Sigmoid colon (tissue), 6 donors: ENCODE measurements at regions not wholly inside any gene's neighbourhood (a gene's known extent, or its start where the extent isn't known, plus 50 kb on each side); places are given as distances from the start of the nearest gene placed in this dataset.

ENCODE experiments used
- DNase-seq: peaks from one replicate; pipeline ENCODE4 v3.0.0-alpha.2; 2019
- H3K27ac ChIP-seq, 4 donors: fragments of 200-600 bp; sonication (generic); one replicate each; pipeline ENCODE4 v1.5.1; 2016 to 2019; ENCODE audit warnings: mild to moderate bottlenecking in 1 of 4
- H3K27me3 ChIP-seq, 3 donors: fragments of 200-600 bp; sonication (generic); one replicate each; pipeline ENCODE4 v1.5.1; 2019; ENCODE audit warnings: mild to moderate bottlenecking in 1 of 3
- H3K36me3 ChIP-seq, 4 donors: fragments of 200-600 bp; sonication (generic); one replicate each; pipeline ENCODE4 v1.5.1; 2016 to 2019
- H3K4me1 ChIP-seq, 4 donors: fragments of 200-600 bp; sonication (generic); one replicate each; pipeline ENCODE4 v1.5.1; 2017 to 2019
- H3K4me3 ChIP-seq, 4 donors: fragments of 200-600 bp; sonication (generic); one replicate each; pipeline ENCODE4 v1.5.1; 2017 to 2019; ENCODE audit warnings: mild to moderate bottlenecking in 2 of 4, moderate library complexity in 1 of 4
- H3K9me3 ChIP-seq, 4 donors: fragments of 200-600 bp in 3 of 4; sonication (generic) in 3 of 4; one replicate each; pipeline versions ENCODE4 v1.5.1 to v1.6.1; 2013 to 2019
- CTCF ChIP-seq, 4 experiments: fragments of 450-650 bp in 3 of 4; fragments of 200-600 bp in 1 of 4; IDR thresholded peaks; one replicate each; pipeline ENCODE4 v1.5.1; 2016 to 2019; ENCODE audit warnings: antibody characterized with exemption in 4 of 4, mild to moderate bottlenecking in 3 of 4, moderate library complexity in 2 of 4
- EP300 ChIP-seq, 4 donors: sonication (generic); formaldehyde crosslinking; IDR thresholded peaks; one replicate each; pipeline ENCODE4 v1.6.1; 2017; ENCODE audit warnings: antibody characterized with exemption in 4 of 4
- POLR2A ChIP-seq, 2 donors: fragments of 450-650 bp; IDR thresholded peaks; one replicate each; pipeline ENCODE4 v1.6.1; 2016; ENCODE audit warnings: antibody characterized with exemption in 2 of 2, mild to moderate bottlenecking in 2 of 2, moderate library complexity in 2 of 2
- POLR2AphosphoS5 ChIP-seq, 4 donors: sonication (generic); formaldehyde crosslinking; IDR thresholded peaks; one replicate each; pipeline ENCODE4 v1.6.1; 2017; ENCODE audit warnings: antibody characterized with exemption in 4 of 4
- WGBS, 2 donors: extraction: QIAGEN DNeasy Blood & Tissue Kit; methylation state at CpG; one replicate each; pipeline ENCODE4 v1.1.7; 2013; 5-methylcytosine and 5-hydroxymethylcytosine counted together
- intact Hi-C: fragments of 100-400 bp; cut with DNase I; formaldehyde crosslinking; loops from one replicate; pipeline ENCODE4 v1.15.1; 2023
- donor health status: healthy with polysubstance abuse.
- donor health status: healthy.

GRCh38 chr12:125214289-125214688, 149.1 kb downstream of the AACS start:
- no peak overlapping the region for H3K27ac ChIP-seq
- DNase-seq, result no peak
- peaks cover 0 to 1% (median 0%) of the 10 kb centered on the region in 3 donors for H3K27me3 ChIP-seq
- H3K9me3 ChIP-seq, result no peaks in the 10 kb centered on the region
- H3K36me3 ChIP-seq, result no peaks in the 10 kb centered on the region
- intact Hi-C loops, result no loop called here
- 77 to 79% methylated on average over 5 of the region's 5 CpGs for WGBS, 2 donors
- H3K4me1 ChIP-seq, result no peaks in the 10 kb centered on the region
- TF ChIP-seq POLR2AphosphoS5 (IDR thresholded peaks at IDR 0.05) (no peak), CTCF (IDR thresholded peaks at IDR 0.05) (no peak), EP300 (IDR thresholded peaks at IDR 0.05) (no peak), POLR2A (IDR thresholded peaks at IDR 0.05) (no peak)
- no peak overlapping the region for H3K4me3 ChIP-seq

DNA sequence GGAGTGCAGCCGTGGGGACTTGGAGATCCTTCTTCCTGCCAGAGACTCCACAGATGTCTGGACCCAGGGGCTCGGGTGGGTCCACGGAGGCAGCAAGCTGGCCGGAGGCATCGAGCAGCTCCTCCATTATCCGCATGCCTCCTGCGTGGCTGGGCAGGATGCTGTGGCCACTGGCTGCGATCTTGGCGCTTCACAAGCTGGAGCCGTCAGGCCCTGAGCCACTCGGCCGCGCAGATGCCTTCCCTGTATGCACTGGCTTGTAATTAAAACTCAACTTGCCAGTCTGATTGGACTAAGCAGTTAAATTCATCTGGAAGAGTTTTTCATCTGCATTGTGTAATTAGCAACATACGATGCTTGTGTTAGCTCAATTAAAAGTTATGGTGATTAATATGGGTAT, 151.5 kb downstream of the AACS start:
- Histone ChIP-seq H3K9me3 (no peaks in the 10 kb centered on the region), H3K36me3 (no peaks in the 10 kb centered on the region), H3K27ac (no peak overlapping the region), H3K4me3 (no peak overlapping the region), H3K4me1 (no peaks in the 10 kb centered on the region), H3K27me3 (peaks cover 0 to 13% (median 0%) of the 10 kb centered on the region in 3 donors)
- intact Hi-C loops, result no loop called here
- no peak for DNase-seq
- WGBS, 2 donors, result 84 to 85% methylated on average over 14 of the region's 14 CpGs
- no peak for TF ChIP-seq CTCF (IDR thresholded peaks at IDR 0.05)
- no peak for TF ChIP-seq EP300 (IDR thresholded peaks at IDR 0.05)
- no peak for TF ChIP-seq POLR2A (IDR thresholded peaks at IDR 0.05)

- TF ChIP-seq EP300 (IDR thresholded peaks at IDR 0.05) (no peak), POLR2A (IDR thresholded peaks at IDR 0.05) (no peak), CTCF (IDR thresholded peaks at IDR 0.05) (no peak), POLR2AphosphoS5 (IDR thresholded peaks at IDR 0.05) (no peak)
- H3K36me3 ChIP-seq, result no peaks in the 10 kb centered on the region
- H3K27me3 ChIP-seq, result peaks cover 0 to 13% (median 0%) of the 10 kb centered on the region in 3 donors
- no peak overlapping the region for H3K27ac ChIP-seq
- H3K4me1 ChIP-seq, result no peaks in the 10 kb centered on the region
- no peak for DNase-seq
- H3K4me3 ChIP-seq, result no peak overlapping the region
- H3K9me3 ChIP-seq, result no peaks in the 10 kb centered on the region
- WGBS, 2 donors, result 72 to 75% methylated on average over 5 of the region's 5 CpGs
- intact Hi-C loops, result no loop called here
Measured at GRCh38 chr12:125217308-125217707, 152.1 kb downstream of the AACS start.

GRCh38 chr12:125218952-125219351, 153.7 kb downstream of the AACS start:
- TF ChIP-seq POLR2A (IDR thresholded peaks at IDR 0.05) (no peak), CTCF (IDR thresholded peaks at IDR 0.05) (no peak), EP300 (IDR thresholded peaks at IDR 0.05) (no peak)
- no peak for DNase-seq

More at GRCh38 chr12:125218952-125219351, 153.7 kb downstream of the AACS start:
- 66 to 74% methylated on average over 4 of the region's 4 CpGs for WGBS, 2 donors
- no peaks in the 10 kb centered on the region for H3K36me3 ChIP-seq
- intact Hi-C loops, result no loop called here
- peaks cover 0 to 13% (median 0%) of the 10 kb centered on the region in 3 donors for H3K27me3 ChIP-seq
- no peaks in the 10 kb centered on the region for H3K9me3 ChIP-seq
- no peaks in the 10 kb centered on the region for H3K4me1 ChIP-seq
- H3K4me3 ChIP-seq, result no peak overlapping the region
- H3K27ac ChIP-seq, result no peak overlapping the region
